GM12872 (cell line): ENCODE measurements at regions not wholly inside any gene's neighbourhood (a gene's known extent, or its start where the extent isn't known, plus 50 kb on each side); places are given as distances from the start of the nearest gene placed in this dataset.

Experiments
- CTCF ChIP-seq: IDR thresholded peaks from 3 replicates; pipeline ENCODE4 v1.5.1; 2011; ENCODE audit warnings: low read depth, mild to moderate bottlenecking, low read length, moderate library complexity; ENCODE audit not compliant: insufficient read depth

DNA sequence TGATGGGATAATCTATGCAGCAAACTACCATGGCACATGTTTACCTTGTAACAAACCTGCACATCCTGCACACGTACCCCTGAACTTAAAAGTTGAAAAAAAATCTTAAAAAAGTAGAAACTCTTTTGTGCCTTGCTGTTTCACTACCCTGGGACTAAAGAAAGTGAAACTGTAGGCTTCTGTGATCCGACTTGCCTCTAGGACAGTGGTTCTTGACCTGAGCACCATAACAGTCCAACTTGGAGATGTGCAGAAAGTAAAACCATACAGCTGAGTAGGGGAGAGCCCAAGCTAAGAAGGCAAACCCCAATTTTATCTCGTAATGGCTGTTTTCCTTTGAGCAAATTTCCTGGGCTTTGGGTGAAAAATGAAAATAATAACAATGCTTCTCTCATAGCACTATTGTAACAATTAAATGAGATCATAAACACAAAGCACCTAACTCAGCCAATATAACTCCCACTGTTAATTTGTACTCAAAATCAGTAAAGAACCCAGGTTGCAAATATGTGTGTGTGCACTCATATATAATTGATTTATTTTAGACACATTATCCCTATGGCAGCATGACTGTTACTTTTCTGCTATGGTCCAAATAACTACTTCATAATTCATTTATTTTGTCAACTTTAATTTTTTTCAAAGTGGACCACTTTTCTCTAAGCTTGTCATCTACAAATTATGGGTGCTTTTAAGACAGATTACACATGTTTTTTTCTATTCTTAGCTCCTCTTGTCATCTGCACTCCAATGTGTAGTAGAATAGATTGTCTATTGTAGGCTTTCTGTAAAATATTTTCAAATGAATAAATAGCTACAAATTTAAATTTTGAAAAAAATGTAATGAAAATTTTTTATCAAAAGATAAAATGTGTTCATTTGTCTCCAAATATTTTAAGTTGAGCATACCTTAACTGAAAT is 334.9 kb downstream of the BTG1 start:
- TF ChIP-seq CTCF = no peak

DNA sequence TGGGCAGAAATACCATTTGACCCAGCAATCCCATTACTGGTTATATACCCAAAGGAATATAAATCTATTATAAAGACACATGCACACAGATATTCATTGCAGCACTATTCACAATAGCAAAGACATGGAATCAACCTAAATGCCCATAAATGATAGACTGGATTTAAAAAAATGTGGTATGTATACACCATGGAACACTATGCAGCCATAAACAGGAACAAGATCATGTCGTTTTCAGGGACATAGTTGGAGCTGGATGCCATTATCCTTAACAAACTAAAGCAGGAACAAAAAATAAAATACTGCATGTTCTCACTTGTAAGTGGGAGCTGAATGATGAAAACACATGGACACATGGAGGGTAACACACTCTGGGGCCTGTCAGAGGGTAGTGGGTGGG is 335.6 kb downstream of the BTG1 start:
- TF ChIP-seq CTCF = no peak

DNA sequence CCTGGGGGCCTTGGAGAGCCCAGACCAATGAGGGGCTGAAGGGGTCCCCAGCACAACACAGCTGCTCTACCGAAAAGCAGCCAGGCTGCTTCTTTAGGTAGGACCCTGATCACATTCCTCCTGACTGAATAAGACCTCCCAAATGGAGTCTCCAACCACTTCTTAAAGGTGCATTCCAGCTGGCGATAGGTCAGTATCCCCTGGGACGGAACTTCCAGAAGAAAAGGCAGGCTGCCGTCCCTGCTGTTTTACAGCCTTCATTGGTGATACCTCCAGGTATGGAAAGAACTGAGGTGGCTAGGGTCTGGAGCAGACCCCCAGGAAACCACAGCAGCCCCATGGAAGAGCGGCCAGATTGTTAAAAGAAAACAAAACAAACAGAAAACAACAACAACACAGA is 340.6 kb downstream of the BTG1 start:
- no peak for TF ChIP-seq CTCF

- no peak for TF ChIP-seq CTCF
Measured at GRCh38 chr12:91804533-91804932, 341.1 kb downstream of the BTG1 start.

GRCh38 chr12:91801048-91801447 is 344.6 kb downstream of the BTG1 start:
- no peak for TF ChIP-seq CTCF

DNA sequence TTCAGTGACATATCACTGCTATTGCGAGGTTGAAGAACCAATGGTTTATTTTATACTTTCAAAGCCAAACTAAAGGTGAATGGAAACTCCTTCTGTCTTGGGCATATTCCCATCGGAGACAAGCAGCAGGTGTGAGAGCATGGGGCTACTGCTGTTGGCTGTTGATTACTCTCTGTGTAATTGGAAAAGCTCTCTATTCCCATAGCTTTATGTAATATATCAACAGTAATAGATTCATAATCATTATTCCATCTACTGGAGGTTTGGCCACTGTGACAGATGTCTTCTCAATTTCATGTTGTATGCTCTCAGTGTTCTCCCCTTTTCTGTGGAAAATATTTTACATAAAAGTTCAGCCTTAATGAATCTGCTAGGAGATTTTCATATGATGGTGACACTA is 352.0 kb downstream of the BTG1 start:
- no peak for TF ChIP-seq CTCF

DNA sequence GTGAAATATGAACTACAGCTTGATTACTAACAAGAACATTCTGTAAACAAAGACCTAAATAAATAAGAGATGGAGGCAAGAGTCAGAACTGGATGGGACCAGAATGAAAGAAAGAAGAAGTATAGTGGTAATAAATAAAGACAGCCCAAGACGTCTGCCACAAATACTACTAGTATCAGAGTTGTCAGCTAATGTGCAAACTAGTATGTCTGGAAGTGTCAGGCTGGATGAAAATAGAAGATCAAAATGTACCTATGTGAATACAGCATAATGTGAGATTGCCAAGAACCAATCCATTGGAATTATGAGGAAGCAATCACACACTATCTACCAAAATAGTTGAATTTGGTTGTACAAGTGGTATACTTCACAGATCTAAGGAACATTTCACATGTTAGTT is 353.0 kb downstream of the BTG1 start:
- TF ChIP-seq CTCF = no peak
